H1 (cell line): ENCODE measurements at regions not wholly inside any gene's neighbourhood (a gene's known extent, or its start where the extent isn't known, plus 50 kb on each side); places are given as distances from the start of the nearest gene placed in this dataset.

Source experiments
- BRCA1 ChIP-seq: IDR thresholded peaks from 2 replicates; pipeline ENCODE4 v1.6.1; 2012; ENCODE audit warnings: low read depth, low read length, improper control_type of control experiment
- CREB1 ChIP-seq: IDR thresholded peaks from 2 replicates; pipeline ENCODE4 v1.6.1; 2012; ENCODE audit warnings: inconsistent platforms
- CTBP2 ChIP-seq: IDR thresholded peaks from 2 replicates; pipeline ENCODE4 v1.7.0; 2011; ENCODE audit warnings: borderline replicate concordance, mild to moderate bottlenecking, moderate library complexity, mixed read lengths, low read length; ENCODE audit not compliant: insufficient read depth, insufficient read length
- YY1 ChIP-seq: IDR thresholded peaks from 2 replicates; pipeline ENCODE4 v1.6.1; 2011; ENCODE audit warnings: low read depth, mild to moderate bottlenecking, low read length

DNA sequence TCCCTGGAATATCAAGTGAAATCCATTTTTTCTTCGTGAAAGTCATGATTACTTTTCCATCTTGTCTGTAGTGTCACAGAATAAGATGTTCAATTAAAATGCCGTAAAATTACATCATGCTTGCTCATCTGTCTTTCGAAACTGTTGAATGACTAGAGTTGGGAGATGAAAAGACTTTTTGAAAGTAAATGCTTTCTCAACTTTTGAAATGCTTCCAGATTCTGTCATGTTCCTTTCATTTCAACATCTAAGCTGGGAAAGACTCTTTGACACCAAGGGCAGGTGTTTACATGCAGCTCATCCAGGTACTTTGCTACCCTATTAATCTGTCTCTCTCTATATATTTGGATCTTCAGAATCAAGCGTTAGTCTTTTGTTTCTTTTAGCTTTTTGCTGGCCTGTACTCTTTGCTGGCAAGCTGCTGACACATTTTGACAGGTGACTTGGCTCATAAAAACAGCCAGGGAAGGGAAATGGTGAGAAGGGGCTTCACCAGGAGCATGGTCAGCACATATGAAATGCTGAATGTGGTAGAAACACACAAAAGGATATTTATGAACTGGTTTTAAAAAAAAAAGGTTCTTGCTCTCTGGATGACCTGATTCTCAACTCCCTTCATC, 77.0 kb upstream of the METAP2 start (continued):
- TF ChIP-seq CTBP2 = no peak
- no peak for TF ChIP-seq BRCA1
- no peak for TF ChIP-seq YY1
- TF ChIP-seq CREB1 = no peak
